ENCODE measurements at regions not wholly inside any gene's neighbourhood (a gene's known extent, or its start where the extent isn't known, plus 50 kb on each side); places are given as distances from the start of the nearest gene placed in this dataset.

DNA sequence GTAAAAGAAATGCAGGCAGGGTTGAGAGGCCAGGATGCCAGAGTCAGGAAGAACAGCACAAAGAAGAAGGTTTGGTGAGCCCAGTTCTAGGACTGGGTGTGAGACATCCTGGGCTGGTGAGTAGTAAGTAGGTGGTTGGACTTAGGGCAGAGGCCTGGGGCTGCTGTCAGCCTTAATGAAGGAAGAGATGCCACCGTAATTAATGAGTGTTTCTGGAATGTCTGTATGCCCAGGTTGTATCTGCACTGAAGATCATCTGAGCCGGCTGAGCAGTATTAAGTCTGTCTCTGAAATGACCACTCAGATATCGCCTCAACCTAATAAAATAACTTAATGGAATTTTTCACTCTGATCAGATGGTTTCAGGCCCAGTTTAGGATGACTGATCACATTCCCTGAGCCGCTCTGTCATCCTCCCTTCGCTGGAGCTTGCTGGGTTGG, 532.9 kb upstream of the IL12A start:
- Mint-ChIP-seq H3K4me3 (no peak overlapping the region), H3K9me3 (no peaks in the 10 kb centered on the region), H3K4me1 (no peaks in the 10 kb centered on the region), H3K36me3 (ENCODE audit: low read depth) (no peaks in the 10 kb centered on the region), H3K27ac (no peak overlapping the region), H3K27me3 (ENCODE audit: insufficient read depth) (no peaks in the 10 kb centered on the region)
- H3K27me3 ChIP-seq (ENCODE audit: control insufficient read depth, insufficient read depth, low read length, poor library complexity, severe bottlenecking) = no peaks in the 10 kb centered on the region
- H3K9ac ChIP-seq (ENCODE audit: extremely low read depth, low read length, poor library complexity, severe bottlenecking) = no peak overlapping the region
- WGBS, 2 experiments (ENCODE audit: insufficient coverage in 1 of 2, insufficient read length in 1 of 2) = 77 to 94% methylated on average over 2 to 5 of the region's 5 CpGs
- H3K4me3 ChIP-seq (ENCODE audit: low read length) = no peak overlapping the region
- no peaks in the 10 kb centered on the region for H3K9me3 ChIP-seq (ENCODE audit: control insufficient read depth, low read length)
- H3K27ac ChIP-seq (ENCODE audit: low read depth, low read length) = no peak overlapping the region
- no peaks in the 10 kb centered on the region for H3K36me3 ChIP-seq (ENCODE audit: control insufficient read depth, insufficient read depth, low read length)
- no peaks in the 10 kb centered on the region for H3K4me1 ChIP-seq (ENCODE audit: control insufficient read depth, insufficient read depth, low read length)
- TF ChIP-seq, protein P1, sequence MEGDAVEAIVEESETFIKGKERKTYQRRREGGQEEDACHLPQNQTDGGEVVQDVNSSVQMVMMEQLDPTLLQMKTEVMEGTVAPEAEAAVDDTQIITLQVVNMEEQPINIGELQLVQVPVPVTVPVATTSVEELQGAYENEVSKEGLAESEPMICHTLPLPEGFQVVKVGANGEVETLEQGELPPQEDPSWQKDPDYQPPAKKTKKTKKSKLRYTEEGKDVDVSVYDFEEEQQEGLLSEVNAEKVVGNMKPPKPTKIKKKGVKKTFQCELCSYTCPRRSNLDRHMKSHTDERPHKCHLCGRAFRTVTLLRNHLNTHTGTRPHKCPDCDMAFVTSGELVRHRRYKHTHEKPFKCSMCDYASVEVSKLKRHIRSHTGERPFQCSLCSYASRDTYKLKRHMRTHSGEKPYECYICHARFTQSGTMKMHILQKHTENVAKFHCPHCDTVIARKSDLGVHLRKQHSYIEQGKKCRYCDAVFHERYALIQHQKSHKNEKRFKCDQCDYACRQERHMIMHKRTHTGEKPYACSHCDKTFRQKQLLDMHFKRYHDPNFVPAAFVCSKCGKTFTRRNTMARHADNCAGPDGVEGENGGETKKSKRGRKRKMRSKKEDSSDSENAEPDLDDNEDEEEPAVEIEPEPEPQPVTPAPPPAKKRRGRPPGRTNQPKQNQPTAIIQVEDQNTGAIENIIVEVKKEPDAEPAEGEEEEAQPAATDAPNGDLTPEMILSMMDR (conservative IDR thresholded peaks at IDR 0.05) = no peak
- DNase-seq = no peak

DNA sequence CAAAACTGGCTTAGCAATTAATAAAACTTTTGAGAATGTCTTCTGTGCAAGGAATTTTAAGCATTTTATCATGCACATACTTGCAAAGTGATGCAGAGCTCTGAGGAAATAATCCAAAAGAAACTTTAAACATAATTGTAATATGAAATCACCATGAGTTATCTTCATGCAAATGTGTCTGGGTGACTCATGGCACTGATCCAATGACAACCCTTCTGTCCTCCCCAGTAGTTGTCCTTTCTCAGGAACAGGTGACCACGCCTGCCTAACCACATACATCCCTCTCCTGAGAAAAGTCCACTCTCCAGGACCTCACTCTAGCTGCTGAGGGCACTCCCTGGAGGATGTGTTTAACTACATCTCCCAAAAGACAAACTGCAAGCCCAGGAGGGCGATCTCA, 530.6 kb upstream of the IL12A start:
- no peak overlapping the region for H3K27ac ChIP-seq (ENCODE audit: low read depth, low read length)
- no peaks in the 10 kb centered on the region for H3K4me1 ChIP-seq (ENCODE audit: control insufficient read depth, insufficient read depth, low read length)
- no peaks in the 10 kb centered on the region for H3K36me3 ChIP-seq (ENCODE audit: control insufficient read depth, insufficient read depth, low read length)
- TF ChIP-seq, protein P1 (conservative IDR thresholded peaks at IDR 0.05) = no peak
- DNase-seq = peak; percentile 61
- Mint-ChIP-seq H3K4me3 (no peak overlapping the region), H3K36me3 (ENCODE audit: low read depth) (no peaks in the 10 kb centered on the region), H3K27me3 (ENCODE audit: insufficient read depth) (no peaks in the 10 kb centered on the region), H3K27ac (no peak overlapping the region), H3K9me3 (no peaks in the 10 kb centered on the region), H3K4me1 (no peaks in the 10 kb centered on the region)
- no peaks in the 10 kb centered on the region for H3K27me3 ChIP-seq (ENCODE audit: control insufficient read depth, insufficient read depth, low read length, poor library complexity, severe bottlenecking)
- H3K4me3 ChIP-seq (ENCODE audit: low read length) = no peak overlapping the region
- WGBS, 2 experiments (ENCODE audit: insufficient coverage in 1 of 2, insufficient read length in 1 of 2) = 33 to 79% methylated on average over 1 to 2 of the region's 2 CpGs
- H3K9me3 ChIP-seq (ENCODE audit: control insufficient read depth, low read length) = no peaks in the 10 kb centered on the region
- H3K9ac ChIP-seq (ENCODE audit: extremely low read depth, low read length, poor library complexity, severe bottlenecking) = no peak overlapping the region

- Mint-ChIP-seq H3K36me3 (ENCODE audit: low read depth) (no peaks in the 10 kb centered on the region), H3K4me3 (no peak overlapping the region), H3K27me3 (ENCODE audit: insufficient read depth) (no peaks in the 10 kb centered on the region), H3K4me1 (no peaks in the 10 kb centered on the region), H3K27ac (no peak overlapping the region), H3K9me3 (no peaks in the 10 kb centered on the region)
- Histone ChIP-seq H3K27me3 (ENCODE audit: control insufficient read depth, insufficient read depth, low read length, poor library complexity, severe bottlenecking) (no peaks in the 10 kb centered on the region), H3K9ac (ENCODE audit: extremely low read depth, low read length, poor library complexity, severe bottlenecking) (no peak overlapping the region), H3K36me3 (ENCODE audit: control insufficient read depth, insufficient read depth, low read length) (no peaks in the 10 kb centered on the region), H3K27ac (ENCODE audit: low read depth, low read length) (no peak overlapping the region), H3K9me3 (ENCODE audit: control insufficient read depth, low read length) (no peaks in the 10 kb centered on the region), H3K4me3 (ENCODE audit: low read length) (no peak overlapping the region), H3K4me1 (ENCODE audit: control insufficient read depth, insufficient read depth, low read length) (no peaks in the 10 kb centered on the region)
- TF ChIP-seq, protein P1 (conservative IDR thresholded peaks at IDR 0.05) = no peak
- DNase-seq = no peak
- 92% methylated on average over 2 of the region's 2 CpGs; no CpG with 5 or more reads in 1 of the 2 experiments for WGBS, 2 experiments (ENCODE audit: insufficient coverage in 1 of 2, insufficient read length in 1 of 2)
These were observed 529.7 kb upstream of the IL12A start for GRCh38 chr3:159458982-159459381.

All from endodermal cell (in vitro differentiated cells).